NB4 (cell line): ENCODE measurements at regions not wholly inside any gene's neighbourhood (a gene's known extent, or its start where the extent isn't known, plus 50 kb on each side); places are given as distances from the start of the nearest gene placed in this dataset.

Experiments used
- DNase-seq: peaks from one replicate; pipeline ENCODE4 v3.0.0; 2010; ENCODE audit warnings: low read depth
- H3K4me3 ChIP-seq: one replicate; pipeline ENCODE4 v1.5.1; 2011; ENCODE audit warnings: mild to moderate bottlenecking, low read depth, low read length, moderate library complexity
- CTCF ChIP-seq: IDR thresholded peaks from one replicate; pipeline ENCODE4 v1.5.1; 2012; ENCODE audit warnings: low read depth, low read length
- MAX ChIP-seq: IDR thresholded peaks from 2 replicates; pipeline ENCODE4 v1.6.1; 2011; ENCODE audit warnings: low read depth, low read length
- MYC ChIP-seq: IDR thresholded peaks from 2 replicates; pipeline ENCODE4 v1.6.1; 2011; ENCODE audit warnings: low read depth, low read length
- POLR2A ChIP-seq: IDR thresholded peaks from 2 replicates; pipeline ENCODE4 v1.6.1; 2011; ENCODE audit warnings: mild to moderate bottlenecking; ENCODE audit not compliant: insufficient read length; ENCODE audit errors: extremely low read depth

GRCh38 chr13:90633849-90634248 is 713.6 kb upstream of the MIR17HG start:
- DNase-seq, result no peak
- H3K4me3 ChIP-seq, result no peak overlapping the region
- TF ChIP-seq POLR2A (no peak), MYC (no peak), CTCF (no peak), MAX (no peak)

GRCh38 chr13:90640976-90641375 is 706.5 kb upstream of the MIR17HG start:
- no peak for DNase-seq
- no peak for TF ChIP-seq MAX
- no peak for TF ChIP-seq POLR2A
- TF ChIP-seq CTCF, result no peak
- no peak for TF ChIP-seq MYC
- H3K4me3 ChIP-seq, result no peak overlapping the region

GRCh38 chr13:90641884-90642283 is 705.6 kb upstream of the MIR17HG start:
- no peak for TF ChIP-seq MYC
- TF ChIP-seq POLR2A, result no peak
- no peak for TF ChIP-seq MAX
- no peak for TF ChIP-seq CTCF
- H3K4me3 ChIP-seq, result no peak overlapping the region
- DNase-seq, result no peak

- DNase-seq, result no peak
- H3K4me3 ChIP-seq, result no peak overlapping the region
- TF ChIP-seq MAX (no peak), POLR2A (no peak), MYC (no peak), CTCF (no peak)
Measured at GRCh38 chr13:90645582-90645981, 701.9 kb upstream of the MIR17HG start.

GRCh38 chr13:90648497-90648896 is 699.0 kb upstream of the MIR17HG start:
- TF ChIP-seq MAX, result no peak
- DNase-seq, result no peak
- H3K4me3 ChIP-seq, result no peak overlapping the region

GRCh38 chr13:90652036-90652435 is 695.5 kb upstream of the MIR17HG start:
- TF ChIP-seq POLR2A (no peak), MAX (no peak), MYC (no peak), CTCF (no peak)
- DNase-seq, result no peak

More at GRCh38 chr13:90652036-90652435, 695.5 kb upstream of the MIR17HG start:
- no peak overlapping the region for H3K4me3 ChIP-seq
